DOHH2 (cell line): ENCODE measurements at regions not wholly inside any gene's neighbourhood (a gene's known extent, or its start where the extent isn't known, plus 50 kb on each side); places are given as distances from the start of the nearest gene placed in this dataset.

Experiments used
- EZH2phosphoT487 ChIP-seq: fragments of 200-600 bp; sonication (generic); IDR thresholded peaks from 2 replicates; pipeline ENCODE4 v1.6.1; 2017; ENCODE audit warnings: borderline replicate concordance, mild to moderate bottlenecking, antibody characterized with exemption, low read length, moderate library complexity, mixed read lengths
- TF ChIP-seq, protein P1 (sequence below): fragments of 200-600 bp; sonication (generic); IDR thresholded peaks from one replicate; pipeline ENCODE4 v1.5.1; 2014; ENCODE audit warnings: antibody characterized with exemption, mild to moderate bottlenecking, low read depth, low read length; ENCODE audit not compliant: poor library complexity, severe bottlenecking

DNA sequence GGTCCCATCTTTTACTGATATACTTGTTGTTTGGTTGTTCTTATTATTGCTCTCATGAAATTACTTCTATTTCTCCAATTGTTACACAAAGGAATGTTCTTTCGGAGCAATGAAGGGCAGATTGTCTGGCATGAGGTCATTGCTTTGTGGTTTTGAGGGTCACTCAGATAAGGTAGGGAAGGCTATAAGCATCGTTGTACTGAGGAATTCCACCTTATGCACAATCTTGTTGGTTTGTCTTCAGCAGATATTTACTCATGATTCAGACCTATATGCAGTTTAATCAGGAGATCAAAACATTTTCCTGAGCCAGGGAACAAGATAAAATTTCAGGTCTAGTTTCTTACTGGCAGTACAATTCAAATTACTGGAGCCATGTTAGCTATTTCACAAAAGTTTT is 163.0 kb upstream of the SPHKAP start:
- TF ChIP-seq, protein P1, sequence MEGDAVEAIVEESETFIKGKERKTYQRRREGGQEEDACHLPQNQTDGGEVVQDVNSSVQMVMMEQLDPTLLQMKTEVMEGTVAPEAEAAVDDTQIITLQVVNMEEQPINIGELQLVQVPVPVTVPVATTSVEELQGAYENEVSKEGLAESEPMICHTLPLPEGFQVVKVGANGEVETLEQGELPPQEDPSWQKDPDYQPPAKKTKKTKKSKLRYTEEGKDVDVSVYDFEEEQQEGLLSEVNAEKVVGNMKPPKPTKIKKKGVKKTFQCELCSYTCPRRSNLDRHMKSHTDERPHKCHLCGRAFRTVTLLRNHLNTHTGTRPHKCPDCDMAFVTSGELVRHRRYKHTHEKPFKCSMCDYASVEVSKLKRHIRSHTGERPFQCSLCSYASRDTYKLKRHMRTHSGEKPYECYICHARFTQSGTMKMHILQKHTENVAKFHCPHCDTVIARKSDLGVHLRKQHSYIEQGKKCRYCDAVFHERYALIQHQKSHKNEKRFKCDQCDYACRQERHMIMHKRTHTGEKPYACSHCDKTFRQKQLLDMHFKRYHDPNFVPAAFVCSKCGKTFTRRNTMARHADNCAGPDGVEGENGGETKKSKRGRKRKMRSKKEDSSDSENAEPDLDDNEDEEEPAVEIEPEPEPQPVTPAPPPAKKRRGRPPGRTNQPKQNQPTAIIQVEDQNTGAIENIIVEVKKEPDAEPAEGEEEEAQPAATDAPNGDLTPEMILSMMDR, result no peak
- TF ChIP-seq EZH2phosphoT487, result no peak
